ENCODE measurements at regions not wholly inside any gene's neighbourhood (a gene's known extent, or its start where the extent isn't known, plus 50 kb on each side); places are given as distances from the start of the nearest gene placed in this dataset.

DNA sequence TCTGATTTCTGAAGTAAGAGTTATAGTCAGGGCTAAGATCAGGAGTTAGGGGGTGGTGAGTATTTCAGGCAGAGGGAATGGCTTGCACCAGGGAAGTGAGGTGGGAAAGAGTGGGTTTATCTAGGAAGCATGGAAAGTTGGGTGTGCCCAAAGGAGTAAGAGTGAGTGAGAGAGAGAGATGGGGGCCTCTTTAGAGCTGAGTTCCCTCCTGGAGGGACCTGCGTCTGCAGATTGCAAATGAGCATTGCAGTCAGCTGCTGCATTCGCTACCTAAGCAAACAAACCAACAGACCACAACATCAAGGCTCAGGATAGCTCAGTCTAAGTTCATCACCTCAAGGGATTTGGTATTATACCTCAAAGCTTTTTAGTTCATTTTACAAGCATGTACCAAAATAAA, 405.8 kb downstream of the FGF9 start:
- no peaks in the 10 kb centered on the region for H3K79me2 ChIP-seq (replicated peaks; ENCODE audit: insufficient read depth)
- TF ChIP-seq ZNF331 (CRISPR knock-in tag; IDR thresholded peaks at IDR 0.05; ENCODE audit: low read depth) (no peak), JUNB (IDR thresholded peaks at IDR 0.05; ENCODE audit: unreplicated experiment) (no peak), STAT1 (IDR thresholded peaks at IDR 0.05; ENCODE audit: unreplicated experiment) (no peak), POLR2AphosphoS5 (IDR thresholded peaks at IDR 0.05; ENCODE audit: low read depth) (no peak), ZNF114 (CRISPR knock-in tag; IDR thresholded peaks at IDR 0.05) (no peak), EZH2 (IDR thresholded peaks at IDR 0.05; ENCODE audit: low read depth, unreplicated experiment) (no peak), EZH2phosphoT487 (IDR thresholded peaks at IDR 0.05; ENCODE audit: unreplicated experiment) (no peak), NANOG (IDR thresholded peaks at IDR 0.05; ENCODE audit: borderline replicate concordance) (no peak), CREB1 (CRISPR knock-in tag; IDR thresholded peaks at IDR 0.05; ENCODE audit: low read depth) (no peak)
- TF ChIP-seq, protein P1, sequence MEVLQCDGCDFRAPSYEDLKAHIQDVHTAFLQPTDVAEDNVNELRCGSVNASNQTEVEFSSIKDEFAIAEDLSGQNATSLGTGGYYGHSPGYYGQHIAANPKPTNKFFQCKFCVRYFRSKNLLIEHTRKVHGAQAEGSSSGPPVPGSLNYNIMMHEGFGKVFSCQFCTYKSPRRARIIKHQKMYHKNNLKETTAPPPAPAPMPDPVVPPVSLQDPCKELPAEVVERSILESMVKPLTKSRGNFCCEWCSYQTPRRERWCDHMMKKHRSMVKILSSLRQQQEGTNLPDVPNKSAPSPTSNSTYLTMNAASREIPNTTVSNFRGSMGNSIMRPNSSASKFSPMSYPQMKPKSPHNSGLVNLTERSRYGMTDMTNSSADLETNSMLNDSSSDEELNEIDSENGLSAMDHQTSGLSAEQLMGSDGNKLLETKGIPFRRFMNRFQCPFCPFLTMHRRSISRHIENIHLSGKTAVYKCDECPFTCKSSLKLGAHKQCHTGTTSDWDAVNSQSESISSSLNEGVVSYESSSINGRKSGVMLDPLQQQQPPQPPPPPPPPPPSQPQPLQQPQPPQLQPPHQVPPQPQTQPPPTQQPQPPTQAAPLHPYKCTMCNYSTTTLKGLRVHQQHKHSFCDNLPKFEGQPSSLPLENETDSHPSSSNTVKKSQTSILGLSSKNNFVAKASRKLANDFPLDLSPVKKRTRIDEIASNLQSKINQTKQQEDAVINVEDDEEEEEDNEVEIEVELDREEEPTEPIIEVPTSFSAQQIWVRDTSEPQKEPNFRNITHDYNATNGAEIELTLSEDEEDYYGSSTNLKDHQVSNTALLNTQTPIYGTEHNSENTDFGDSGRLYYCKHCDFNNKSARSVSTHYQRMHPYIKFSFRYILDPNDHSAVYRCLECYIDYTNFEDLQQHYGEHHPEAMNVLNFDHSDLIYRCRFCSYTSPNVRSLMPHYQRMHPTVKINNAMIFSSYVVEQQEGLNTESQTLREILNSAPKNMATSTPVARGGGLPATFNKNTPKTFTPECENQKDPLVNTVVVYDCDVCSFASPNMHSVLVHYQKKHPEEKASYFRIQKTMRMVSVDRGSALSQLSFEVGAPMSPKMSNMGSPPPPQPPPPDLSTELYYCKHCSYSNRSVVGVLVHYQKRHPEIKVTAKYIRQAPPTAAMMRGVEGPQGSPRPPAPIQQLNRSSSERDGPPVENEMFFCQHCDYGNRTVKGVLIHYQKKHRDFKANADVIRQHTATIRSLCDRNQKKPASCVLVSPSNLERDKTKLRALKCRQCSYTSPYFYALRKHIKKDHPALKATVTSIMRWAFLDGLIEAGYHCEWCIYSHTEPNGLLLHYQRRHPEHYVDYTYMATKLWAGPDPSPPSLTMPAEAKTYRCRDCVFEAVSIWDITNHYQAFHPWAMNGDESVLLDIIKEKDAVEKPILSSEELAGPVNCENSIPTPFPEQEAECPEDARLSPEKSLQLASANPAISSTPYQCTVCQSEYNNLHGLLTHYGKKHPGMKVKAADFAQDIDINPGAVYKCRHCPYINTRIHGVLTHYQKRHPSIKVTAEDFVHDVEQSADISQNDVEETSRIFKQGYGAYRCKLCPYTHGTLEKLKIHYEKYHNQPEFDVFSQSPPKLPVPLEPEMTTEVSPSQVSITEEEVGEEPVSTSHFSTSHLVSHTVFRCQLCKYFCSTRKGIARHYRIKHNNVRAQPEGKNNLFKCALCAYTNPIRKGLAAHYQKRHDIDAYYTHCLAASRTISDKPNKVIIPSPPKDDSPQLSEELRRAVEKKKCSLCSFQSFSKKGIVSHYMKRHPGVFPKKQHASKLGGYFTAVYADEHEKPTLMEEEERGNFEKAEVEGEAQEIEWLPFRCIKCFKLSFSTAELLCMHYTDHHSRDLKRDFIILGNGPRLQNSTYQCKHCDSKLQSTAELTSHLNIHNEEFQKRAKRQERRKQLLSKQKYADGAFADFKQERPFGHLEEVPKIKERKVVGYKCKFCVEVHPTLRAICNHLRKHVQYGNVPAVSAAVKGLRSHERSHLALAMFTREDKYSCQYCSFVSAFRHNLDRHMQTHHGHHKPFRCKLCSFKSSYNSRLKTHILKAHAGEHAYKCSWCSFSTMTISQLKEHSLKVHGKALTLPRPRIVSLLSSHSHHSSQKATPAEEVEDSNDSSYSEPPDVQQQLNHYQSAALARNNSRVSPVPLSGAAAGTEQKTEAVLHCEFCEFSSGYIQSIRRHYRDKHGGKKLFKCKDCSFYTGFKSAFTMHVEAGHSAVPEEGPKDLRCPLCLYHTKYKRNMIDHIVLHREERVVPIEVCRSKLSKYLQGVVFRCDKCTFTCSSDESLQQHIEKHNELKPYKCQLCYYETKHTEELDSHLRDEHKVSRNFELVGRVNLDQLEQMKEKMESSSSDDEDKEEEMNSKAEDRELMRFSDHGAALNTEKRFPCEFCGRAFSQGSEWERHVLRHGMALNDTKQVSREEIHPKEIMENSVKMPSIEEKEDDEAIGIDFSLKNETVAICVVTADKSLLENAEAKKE (CRISPR knock-in tag; IDR thresholded peaks at IDR 0.05) = no peak
- TF ChIP-seq, protein P2, sequence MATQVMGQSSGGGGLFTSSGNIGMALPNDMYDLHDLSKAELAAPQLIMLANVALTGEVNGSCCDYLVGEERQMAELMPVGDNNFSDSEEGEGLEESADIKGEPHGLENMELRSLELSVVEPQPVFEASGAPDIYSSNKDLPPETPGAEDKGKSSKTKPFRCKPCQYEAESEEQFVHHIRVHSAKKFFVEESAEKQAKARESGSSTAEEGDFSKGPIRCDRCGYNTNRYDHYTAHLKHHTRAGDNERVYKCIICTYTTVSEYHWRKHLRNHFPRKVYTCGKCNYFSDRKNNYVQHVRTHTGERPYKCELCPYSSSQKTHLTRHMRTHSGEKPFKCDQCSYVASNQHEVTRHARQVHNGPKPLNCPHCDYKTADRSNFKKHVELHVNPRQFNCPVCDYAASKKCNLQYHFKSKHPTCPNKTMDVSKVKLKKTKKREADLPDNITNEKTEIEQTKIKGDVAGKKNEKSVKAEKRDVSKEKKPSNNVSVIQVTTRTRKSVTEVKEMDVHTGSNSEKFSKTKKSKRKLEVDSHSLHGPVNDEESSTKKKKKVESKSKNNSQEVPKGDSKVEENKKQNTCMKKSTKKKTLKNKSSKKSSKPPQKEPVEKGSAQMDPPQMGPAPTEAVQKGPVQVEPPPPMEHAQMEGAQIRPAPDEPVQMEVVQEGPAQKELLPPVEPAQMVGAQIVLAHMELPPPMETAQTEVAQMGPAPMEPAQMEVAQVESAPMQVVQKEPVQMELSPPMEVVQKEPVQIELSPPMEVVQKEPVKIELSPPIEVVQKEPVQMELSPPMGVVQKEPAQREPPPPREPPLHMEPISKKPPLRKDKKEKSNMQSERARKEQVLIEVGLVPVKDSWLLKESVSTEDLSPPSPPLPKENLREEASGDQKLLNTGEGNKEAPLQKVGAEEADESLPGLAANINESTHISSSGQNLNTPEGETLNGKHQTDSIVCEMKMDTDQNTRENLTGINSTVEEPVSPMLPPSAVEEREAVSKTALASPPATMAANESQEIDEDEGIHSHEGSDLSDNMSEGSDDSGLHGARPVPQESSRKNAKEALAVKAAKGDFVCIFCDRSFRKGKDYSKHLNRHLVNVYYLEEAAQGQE (IDR thresholded peaks at IDR 0.05; ENCODE audit: unreplicated experiment) = no peak
- TF ChIP-seq, protein P3, sequence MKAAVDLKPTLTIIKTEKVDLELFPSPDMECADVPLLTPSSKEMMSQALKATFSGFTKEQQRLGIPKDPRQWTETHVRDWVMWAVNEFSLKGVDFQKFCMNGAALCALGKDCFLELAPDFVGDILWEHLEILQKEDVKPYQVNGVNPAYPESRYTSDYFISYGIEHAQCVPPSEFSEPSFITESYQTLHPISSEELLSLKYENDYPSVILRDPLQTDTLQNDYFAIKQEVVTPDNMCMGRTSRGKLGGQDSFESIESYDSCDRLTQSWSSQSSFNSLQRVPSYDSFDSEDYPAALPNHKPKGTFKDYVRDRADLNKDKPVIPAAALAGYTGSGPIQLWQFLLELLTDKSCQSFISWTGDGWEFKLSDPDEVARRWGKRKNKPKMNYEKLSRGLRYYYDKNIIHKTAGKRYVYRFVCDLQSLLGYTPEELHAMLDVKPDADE (IDR thresholded peaks at IDR 0.05) = no peak
- TF ChIP-seq, protein P4, sequence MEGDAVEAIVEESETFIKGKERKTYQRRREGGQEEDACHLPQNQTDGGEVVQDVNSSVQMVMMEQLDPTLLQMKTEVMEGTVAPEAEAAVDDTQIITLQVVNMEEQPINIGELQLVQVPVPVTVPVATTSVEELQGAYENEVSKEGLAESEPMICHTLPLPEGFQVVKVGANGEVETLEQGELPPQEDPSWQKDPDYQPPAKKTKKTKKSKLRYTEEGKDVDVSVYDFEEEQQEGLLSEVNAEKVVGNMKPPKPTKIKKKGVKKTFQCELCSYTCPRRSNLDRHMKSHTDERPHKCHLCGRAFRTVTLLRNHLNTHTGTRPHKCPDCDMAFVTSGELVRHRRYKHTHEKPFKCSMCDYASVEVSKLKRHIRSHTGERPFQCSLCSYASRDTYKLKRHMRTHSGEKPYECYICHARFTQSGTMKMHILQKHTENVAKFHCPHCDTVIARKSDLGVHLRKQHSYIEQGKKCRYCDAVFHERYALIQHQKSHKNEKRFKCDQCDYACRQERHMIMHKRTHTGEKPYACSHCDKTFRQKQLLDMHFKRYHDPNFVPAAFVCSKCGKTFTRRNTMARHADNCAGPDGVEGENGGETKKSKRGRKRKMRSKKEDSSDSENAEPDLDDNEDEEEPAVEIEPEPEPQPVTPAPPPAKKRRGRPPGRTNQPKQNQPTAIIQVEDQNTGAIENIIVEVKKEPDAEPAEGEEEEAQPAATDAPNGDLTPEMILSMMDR (conservative IDR thresholded peaks at IDR 0.05; ENCODE audit: low read depth in 2 of 2) = no peak
- no peaks in the 10 kb centered on the region for H3K36me3 Mint-ChIP-seq (ENCODE audit: low read depth)
- H3K9me2 ChIP-seq (ENCODE audit: insufficient read depth) = no peaks in the 10 kb centered on the region
- no peak overlapping the region for H3K4me3 ChIP-seq
- no peak overlapping the region for H2AFZ ChIP-seq
- H3K4me1 ChIP-seq (ENCODE audit: insufficient read depth) = no peaks in the 10 kb centered on the region
- no peak overlapping the region for H3K27ac ChIP-seq (ENCODE audit: low read depth)
- H4K20me1 ChIP-seq (replicated peaks; ENCODE audit: insufficient read depth) = peaks cover 3% of the 10 kb centered on the region
- no peak overlapping the region for H3K4me2 ChIP-seq
- no peak for DNase-seq (ENCODE audit: low spot score)
- no peaks in the 10 kb centered on the region for H3F3A ChIP-seq (replicated peaks; ENCODE audit: low read depth)
- peaks cover 18% of the 10 kb centered on the region; the same call in 2 of the 3 replicates for H3K4me1 Mint-ChIP-seq
- peak overlapping the region; percentile 0; the same call in 1 of the 2 replicates for H3K27ac Mint-ChIP-seq
- H3K4me3 Mint-ChIP-seq = no peak overlapping the region
- H3K9me3 Mint-ChIP-seq = no peaks in the 10 kb centered on the region
- H3K27me3 ChIP-seq (ENCODE audit: insufficient read depth) = peaks cover 21% of the 10 kb centered on the region
- peaks cover 7% of the 10 kb centered on the region for H3K27me3 Mint-ChIP-seq (ENCODE audit: insufficient read depth, low read depth, poor library complexity)
- peak; percentile 33; the same call in 1 of the 3 replicates for ATAC-seq
- H3K36me3 ChIP-seq (ENCODE audit: insufficient read depth) = no peaks in the 10 kb centered on the region

Measured in GM23338 (cell line).